ENCODE measurements at regions not wholly inside any gene's neighbourhood (a gene's known extent, or its start where the extent isn't known, plus 50 kb on each side); places are given as distances from the start of the nearest gene placed in this dataset.

- TF ChIP-seq POLR2A (IDR thresholded peaks at IDR 0.05; ENCODE audit: low read depth, low read length): no peak
- FAIRE-seq (peak; percentile 97), DNase-seq (ENCODE audit: insufficient read length, low spot score) (peak; percentile 33)
Observed at GRCh38 chr5:96509721-96510350, 76.8 kb upstream of the PCSK1 start.

- no peak for TF ChIP-seq POLR2A (IDR thresholded peaks at IDR 0.05; ENCODE audit: low read depth, low read length)
- DNase-seq (ENCODE audit: insufficient read length, low spot score) (no peak), FAIRE-seq (no peak)
Observed at GRCh38 chr5:96516631-96517071, 83.6 kb upstream of the PCSK1 start.

- DNase-seq (ENCODE audit: insufficient read length, low spot score) (no peak), FAIRE-seq (no peak)
- TF ChIP-seq POLR2A (IDR thresholded peaks at IDR 0.05; ENCODE audit: low read depth, low read length): no peak
Observed at GRCh38 chr5:96517295-96517694, 84.2 kb upstream of the PCSK1 start.

GRCh38 chr5:96520345-96520744 lies 87.3 kb upstream of the PCSK1 start:
- FAIRE-seq (no peak), DNase-seq (ENCODE audit: insufficient read length, low spot score) (no peak)
- TF ChIP-seq POLR2A (IDR thresholded peaks at IDR 0.05; ENCODE audit: low read depth, low read length): no peak

GRCh38 chr5:96522635-96523355 lies 89.7 kb upstream of the PCSK1 start:
- TF ChIP-seq POLR2A (IDR thresholded peaks at IDR 0.05; ENCODE audit: low read depth, low read length): no peak
- FAIRE-seq (no peak), DNase-seq (ENCODE audit: insufficient read length, low spot score) (no peak)

GRCh38 chr5:96527768-96528661 lies 95.0 kb upstream of the PCSK1 start:
- FAIRE-seq (no peak), DNase-seq (ENCODE audit: insufficient read length, low spot score) (no peak)
- no peak for TF ChIP-seq POLR2A (IDR thresholded peaks at IDR 0.05; ENCODE audit: low read depth, low read length)

GRCh38 chr5:96528826-96529474 lies 95.9 kb upstream of the PCSK1 start:
- TF ChIP-seq POLR2A (IDR thresholded peaks at IDR 0.05; ENCODE audit: low read depth, low read length): no peak
- FAIRE-seq (no peak), DNase-seq (ENCODE audit: insufficient read length, low spot score) (no peak)

GRCh38 chr5:96529559-96529958 lies 96.5 kb upstream of the PCSK1 start:
- no peak for TF ChIP-seq POLR2A (IDR thresholded peaks at IDR 0.05; ENCODE audit: low read depth, low read length)
- FAIRE-seq (no peak), DNase-seq (ENCODE audit: insufficient read length, low spot score) (no peak)

- FAIRE-seq: peak; percentile 15
- no peak for DNase-seq (ENCODE audit: insufficient read length, low spot score)
- no peak for TF ChIP-seq POLR2A (IDR thresholded peaks at IDR 0.05; ENCODE audit: low read depth, low read length)
Observed at GRCh38 chr5:96530901-96531300, 97.9 kb upstream of the PCSK1 start.

GRCh38 chr5:96533371-96533770 lies 100.3 kb upstream of the PCSK1 start:
- DNase-seq (ENCODE audit: insufficient read length, low spot score) (no peak), FAIRE-seq (no peak)
- TF ChIP-seq POLR2A (IDR thresholded peaks at IDR 0.05; ENCODE audit: low read depth, low read length): no peak

GRCh38 chr5:96537386-96537785 lies 104.3 kb upstream of the PCSK1 start:
- DNase-seq (ENCODE audit: insufficient read length, low spot score) (peak; percentile 13), FAIRE-seq (peak; percentile 96)
- no peak for TF ChIP-seq POLR2A (IDR thresholded peaks at IDR 0.05; ENCODE audit: low read depth, low read length)

GRCh38 chr5:96538808-96539250 lies 105.8 kb upstream of the PCSK1 start:
- TF ChIP-seq POLR2A (IDR thresholded peaks at IDR 0.05; ENCODE audit: low read depth, low read length): no peak
- FAIRE-seq: peak; percentile 75
- DNase-seq (ENCODE audit: insufficient read length, low spot score): no peak

GRCh38 chr5:96546120-96546519 lies 113.1 kb upstream of the PCSK1 start:
- no peak for DNase-seq (ENCODE audit: insufficient read length, low spot score)
- no peak for TF ChIP-seq POLR2A (IDR thresholded peaks at IDR 0.05; ENCODE audit: low read depth, low read length)
- FAIRE-seq: no peak

GRCh38 chr5:96547486-96547885 lies 114.4 kb upstream of the PCSK1 start:
- TF ChIP-seq POLR2A (IDR thresholded peaks at IDR 0.05; ENCODE audit: low read depth, low read length): no peak
- no peak for FAIRE-seq
- no peak for DNase-seq (ENCODE audit: insufficient read length, low spot score)

All from H54 (cell line).